EH (cell line): ENCODE measurements at regions not wholly inside any gene's neighbourhood (a gene's known extent, or its start where the extent isn't known, plus 50 kb on each side); places are given as distances from the start of the nearest gene placed in this dataset.
"Not testable (repeated sequence)": the region's sequence is repeated elsewhere in the genome, so short reads cannot be mapped to it uniquely, and the experiment has no call there.

Experiments
- DNase-seq: peaks from one replicate; pipeline ENCODE4 v3.0.0-alpha.2; 2015; ENCODE audit warnings: low read depth

DNA sequence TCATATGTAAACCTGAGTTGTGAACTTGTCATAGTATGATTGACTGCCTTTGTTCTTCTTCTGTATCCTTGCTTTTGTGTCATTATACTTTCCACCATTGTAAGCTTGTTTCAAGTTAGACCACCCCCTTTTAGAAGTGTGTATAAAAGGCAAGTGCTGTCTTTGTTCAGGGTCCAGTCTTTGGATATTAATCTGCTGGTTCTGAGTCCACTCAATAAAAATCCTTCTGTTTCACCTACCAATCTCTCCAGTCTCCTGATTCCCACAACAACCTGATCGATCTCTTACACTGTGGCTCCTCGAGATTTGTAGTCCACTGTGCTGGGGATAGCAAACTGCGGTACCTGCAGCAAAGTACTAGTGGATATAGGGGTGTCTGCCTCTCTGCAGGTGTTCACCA lies 1465.8 kb upstream of the PCDH10 start:
- DNase-seq, result not testable (repeated sequence)

DNA sequence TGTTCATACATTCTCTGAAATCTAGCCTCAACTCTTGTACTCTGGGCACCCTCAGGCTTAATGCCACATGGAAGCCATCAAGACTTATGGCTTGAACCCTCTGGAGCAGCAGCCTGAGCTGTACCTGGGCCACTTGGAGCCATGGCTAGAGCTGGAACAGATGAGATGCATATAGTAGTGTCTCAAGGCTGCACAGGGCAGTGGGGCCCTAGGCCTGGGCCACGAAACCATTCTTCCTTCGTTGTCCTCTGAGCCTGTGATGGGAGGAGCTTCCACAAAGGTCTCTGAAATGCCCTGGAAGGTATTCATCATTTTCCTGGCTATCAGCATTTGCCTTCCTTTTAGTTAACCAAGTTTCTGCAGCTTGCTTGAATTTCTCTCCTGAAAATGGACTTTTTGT lies 1427.2 kb upstream of the PCDH10 start:
- DNase-seq, result no peak

DNA sequence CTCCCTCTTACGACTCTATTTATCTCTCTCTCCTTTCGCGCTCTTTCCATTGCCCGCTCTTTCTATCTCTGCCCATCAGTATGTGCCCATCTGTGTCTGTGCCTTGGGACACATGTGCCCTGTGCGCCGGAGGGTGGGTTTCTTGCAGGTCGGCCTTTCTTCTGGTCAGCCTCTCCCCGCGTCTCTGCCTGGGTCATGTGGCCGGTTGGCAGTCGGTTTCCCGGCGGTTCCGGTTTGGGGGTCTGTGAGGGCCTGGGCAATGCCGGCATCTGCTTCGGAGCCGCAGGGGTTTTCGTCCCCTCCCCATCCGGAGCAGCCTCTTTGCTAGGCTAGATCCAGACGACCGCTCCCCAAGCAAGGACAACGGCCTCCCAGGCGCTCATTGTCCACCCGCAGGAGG lies 1426.0 kb upstream of the PCDH10 start:
- DNase-seq, result not testable (repeated sequence)

DNA sequence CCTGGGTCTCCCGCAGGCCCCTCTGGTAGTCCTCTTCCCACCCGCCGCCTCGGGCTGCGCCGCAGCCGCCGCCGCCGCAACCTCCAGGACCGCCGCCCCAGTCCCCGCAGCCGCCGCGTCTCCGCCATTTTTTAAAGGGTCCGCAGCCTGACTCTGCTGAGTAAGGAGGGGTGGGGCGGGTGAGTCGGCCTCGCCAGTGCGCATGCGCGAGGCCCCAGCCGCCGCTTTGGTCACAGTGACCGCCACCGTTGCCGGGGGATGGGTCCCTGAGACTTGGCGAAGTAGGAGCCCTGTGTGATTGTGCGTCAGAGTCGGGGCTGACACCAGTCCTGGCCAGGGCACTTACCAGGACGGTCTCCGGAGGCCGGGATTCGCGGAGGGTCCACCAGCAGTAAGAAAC lies 1424.2 kb upstream of the PCDH10 start:
- peak; percentile 69 for DNase-seq

DNA sequence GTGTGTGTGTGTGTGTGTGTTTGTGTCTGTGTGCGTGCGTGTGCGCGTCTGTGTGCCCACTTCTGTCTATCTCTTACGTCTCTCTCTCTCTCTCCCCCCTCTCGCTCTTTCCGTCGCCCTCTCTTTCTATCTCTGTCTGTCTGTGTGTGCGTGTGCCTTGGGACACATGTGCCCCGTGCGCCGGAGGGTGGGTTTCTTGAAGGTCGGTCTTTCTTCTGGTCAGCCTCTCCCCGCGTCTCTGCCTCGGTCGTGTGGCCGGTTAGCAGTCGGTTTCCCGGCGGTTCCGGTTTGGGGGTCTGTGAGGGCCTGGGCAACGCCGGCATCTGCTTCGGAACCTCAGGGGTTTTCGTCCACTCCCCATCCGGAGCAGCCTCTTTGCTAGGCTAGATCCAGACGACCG lies 1423.6 kb upstream of the PCDH10 start:
- not testable (repeated sequence) for DNase-seq

DNA sequence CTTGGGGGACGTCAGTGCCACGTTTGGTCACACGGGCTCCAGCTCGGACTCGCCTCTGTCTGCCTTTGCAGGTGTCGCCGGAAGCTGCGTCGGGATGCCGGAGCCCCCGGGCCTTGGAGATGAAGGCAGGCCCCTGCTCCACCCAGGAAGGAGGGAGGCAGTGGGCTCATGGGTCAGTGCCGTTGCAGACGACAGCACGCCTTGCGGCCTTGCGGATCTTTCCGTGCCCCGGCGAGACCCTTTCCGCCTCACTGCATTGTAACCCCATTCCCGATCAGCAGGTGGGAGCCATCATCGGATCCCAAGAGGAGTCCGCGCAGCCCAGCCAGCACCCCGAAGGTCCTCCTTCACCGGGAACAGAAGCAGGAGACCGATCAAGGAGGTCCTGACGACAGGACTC lies 1422.2 kb upstream of the PCDH10 start:
- not testable (repeated sequence) for DNase-seq

DNA sequence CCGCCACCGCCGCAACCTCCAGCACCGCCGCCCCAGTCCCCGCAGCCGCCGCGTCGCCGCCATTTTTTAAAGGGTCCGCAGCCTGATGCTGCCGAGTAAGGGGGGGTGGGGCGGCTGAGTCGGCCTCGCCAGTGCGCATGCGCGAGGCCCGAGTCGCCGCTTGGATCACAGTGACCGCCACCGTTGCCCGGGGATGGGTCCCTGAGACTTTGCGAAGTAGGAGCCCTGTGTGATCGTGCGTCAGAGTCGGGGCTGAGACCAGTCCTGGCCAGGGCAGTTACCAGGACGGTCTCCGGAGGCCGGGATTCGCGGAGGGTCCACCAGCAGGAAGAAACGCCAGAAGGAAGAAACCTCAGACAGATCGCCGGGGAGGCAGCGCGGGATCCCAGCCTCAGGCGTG lies 1421.7 kb upstream of the PCDH10 start:
- DNase-seq, result not testable (repeated sequence)

DNA sequence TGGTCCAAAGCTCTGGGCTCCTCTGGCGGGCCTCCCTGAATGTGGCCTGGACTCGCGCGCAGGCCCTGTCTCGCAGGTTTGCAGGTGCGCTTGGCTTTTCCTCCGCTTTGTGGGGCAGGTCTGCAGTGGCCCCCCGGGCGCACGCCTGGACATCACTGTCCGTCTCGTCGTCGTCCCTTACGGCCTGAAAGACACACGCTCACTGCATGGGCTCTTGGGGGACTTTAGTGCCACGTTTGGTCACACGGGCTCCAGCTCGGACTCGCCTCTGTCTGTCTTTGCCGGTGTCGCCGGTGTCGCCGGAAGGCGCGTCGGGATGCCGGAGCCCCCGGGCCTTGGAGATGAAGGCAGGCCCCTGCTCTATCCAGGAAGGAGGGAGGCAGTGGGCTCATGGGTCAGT lies 1419.9 kb upstream of the PCDH10 start:
- DNase-seq, result not testable (repeated sequence)

DNA sequence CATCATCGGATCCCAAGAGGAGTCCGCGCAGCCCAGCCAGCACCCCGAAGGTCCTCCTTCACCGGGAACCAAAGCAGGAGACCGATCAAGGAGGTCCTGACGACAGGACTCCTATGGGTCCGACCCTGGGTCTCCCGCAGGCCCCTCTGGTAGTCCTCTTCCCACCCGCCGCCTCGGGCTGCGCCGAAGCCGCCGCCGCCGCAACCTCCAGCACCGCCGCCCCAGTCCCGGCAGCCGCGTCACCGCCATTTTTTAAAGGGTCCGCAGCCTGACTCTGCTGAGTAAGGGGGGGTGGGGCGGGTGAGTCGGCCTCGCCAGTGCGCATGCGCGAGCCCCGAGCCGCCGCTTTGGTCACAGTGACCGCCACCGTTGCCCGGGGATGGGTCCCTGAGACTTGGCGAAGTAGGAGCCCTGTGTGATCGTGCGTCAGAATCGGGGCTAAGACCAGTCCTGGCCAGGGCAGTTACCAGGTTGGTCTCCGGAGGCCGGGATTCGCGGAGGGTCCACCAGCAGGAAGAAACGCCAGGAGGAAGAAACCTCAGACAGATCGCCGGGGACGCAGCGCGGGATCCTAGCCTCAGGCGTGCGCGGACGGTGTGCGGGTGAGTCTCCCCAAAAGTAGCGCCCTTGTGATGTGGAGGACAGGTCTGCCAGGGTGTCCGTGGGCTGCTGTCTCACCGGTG lies 1419.2 kb upstream of the PCDH10 start:
- DNase-seq, result not testable (repeated sequence)

DNA sequence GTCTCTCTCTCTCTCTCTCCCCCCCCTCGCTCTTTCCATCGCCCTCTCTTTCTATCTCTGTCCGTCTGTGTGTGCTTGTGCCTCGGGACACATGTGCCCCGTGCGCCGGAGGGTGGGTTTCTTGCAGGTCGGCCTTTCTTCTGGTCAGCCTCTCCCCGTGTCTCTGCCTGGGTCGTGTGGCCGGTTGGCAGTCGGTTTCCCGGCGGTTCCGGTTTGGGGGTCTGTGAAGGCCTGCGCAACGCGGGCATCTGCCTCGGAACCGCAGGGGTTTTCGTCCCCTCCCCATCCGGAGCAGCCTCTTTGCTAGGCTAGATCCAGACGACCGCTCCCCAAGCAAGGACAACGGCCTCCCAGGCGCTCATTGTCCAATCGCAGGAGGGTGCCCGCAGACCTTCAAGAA lies 1418.5 kb upstream of the PCDH10 start:
- DNase-seq, result not testable (repeated sequence)

DNA sequence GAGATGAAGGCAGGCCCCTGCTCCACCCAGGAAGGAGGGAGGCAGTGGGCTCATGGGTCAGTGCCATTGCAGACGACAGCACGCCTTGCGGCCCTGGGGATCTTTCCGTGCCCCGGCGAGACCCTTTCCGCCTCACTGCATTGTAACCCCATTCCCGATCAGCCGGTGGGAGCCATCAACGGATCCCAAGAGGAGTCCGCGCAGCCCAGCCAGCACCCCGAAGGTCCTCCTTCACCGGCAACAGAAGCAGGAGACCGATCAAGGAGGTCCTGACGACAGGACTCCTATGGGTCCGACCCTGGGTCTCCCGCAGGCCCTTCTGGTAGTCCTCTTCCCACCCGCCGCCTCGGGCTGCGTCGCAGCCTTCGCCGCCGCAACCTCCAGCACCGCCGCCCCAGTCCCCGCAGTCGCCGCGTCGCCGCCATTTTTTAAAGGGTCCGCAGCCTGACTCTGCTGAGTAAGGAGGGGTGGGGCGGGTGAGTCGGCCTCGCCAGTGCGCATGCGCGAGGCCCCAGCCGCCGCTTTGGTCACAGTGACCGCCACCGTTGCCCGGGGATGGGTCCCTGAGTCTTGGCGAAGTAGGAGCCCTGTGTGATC lies 1417.0 kb upstream of the PCDH10 start:
- DNase-seq, result not testable (repeated sequence)

DNA sequence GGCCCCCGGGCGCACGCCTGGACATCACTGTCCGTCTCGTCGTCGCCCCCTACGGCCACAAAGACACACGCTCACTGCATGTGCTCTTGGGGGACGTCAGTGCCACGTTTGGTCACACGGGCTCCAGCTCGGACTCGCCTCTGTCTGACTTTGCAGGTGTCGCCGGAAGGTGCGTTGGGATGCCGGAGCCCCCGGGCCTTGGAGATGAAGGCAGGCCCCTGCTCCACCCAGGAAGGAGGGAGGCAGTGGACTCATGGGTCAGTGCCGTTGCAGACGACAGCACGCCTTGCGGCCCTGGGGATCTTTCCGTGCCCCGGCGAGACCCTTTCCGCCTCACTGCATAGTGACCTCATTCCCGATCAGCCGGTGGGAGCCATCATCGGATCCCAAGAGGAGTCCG lies 1414.8 kb upstream of the PCDH10 start:
- not testable (repeated sequence) for DNase-seq

DNA sequence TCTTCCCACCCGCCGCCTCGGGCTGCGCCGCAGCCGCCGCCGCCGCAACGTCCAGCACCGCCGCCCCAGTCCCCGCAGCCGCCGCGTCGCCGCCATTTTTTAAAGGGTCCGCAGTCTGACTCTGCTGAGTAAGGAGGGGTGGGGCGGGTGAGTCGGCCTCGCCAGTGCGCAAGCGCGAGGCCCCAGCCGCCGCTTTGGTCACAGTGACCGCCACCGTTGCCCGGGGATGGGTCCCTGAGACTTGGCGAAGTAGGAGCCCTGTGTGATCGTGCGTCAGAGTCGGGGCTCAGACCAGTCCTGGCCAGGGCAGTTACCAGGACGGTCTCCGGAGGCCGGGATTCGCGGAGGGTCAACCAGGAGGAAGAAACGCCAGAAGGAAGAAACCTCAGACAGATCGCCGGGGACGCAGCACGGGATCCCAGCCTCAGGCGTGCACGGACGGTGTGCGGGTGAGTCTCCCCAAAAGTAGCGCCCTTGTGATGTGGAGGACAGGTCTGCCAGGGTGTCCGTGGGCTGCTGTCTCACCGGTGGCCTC lies 1414.2 kb upstream of the PCDH10 start:
- DNase-seq, result not testable (repeated sequence)

DNA sequence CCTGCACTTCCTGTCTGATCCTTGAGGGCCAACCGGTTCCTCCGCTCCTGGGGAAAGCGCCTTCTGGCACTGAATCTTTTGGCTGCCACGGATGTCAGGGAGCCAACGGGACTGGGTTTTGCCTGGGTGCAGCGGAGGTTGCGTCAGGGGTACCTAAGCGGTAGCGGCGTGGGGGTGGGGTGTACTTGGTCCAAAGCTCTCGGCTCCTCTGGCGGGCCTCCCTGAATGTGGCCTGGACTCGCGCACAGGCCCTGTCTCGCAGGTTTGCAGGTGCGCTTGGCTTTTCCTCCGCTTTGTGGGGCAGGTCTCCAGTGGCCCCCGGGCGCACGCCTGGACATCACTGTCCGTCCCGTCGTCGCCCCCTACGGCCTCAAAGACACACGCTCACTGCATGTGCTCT lies 1410.1 kb upstream of the PCDH10 start:
- DNase-seq, result not testable (repeated sequence)

DNA sequence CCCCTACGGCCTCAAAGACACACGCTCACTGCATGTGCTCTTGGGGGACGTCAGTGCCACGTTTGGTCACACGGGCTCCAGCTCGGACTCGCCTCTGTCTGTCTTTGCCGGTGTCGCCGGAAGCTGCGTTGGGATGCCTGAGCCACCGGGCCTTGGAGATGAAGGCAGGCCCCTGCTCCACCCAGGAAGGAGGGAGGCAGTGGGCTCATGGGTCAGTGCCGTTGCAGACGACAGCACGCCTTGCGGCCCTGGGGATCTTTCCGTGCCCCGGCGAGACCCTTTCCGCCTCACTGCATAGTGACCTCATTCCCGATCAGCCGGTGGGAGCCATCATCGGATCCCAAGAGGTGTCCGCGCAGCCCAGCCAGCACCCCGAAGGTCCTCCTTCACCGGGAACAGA lies 1407.3 kb upstream of the PCDH10 start:
- not testable (repeated sequence) for DNase-seq

DNA sequence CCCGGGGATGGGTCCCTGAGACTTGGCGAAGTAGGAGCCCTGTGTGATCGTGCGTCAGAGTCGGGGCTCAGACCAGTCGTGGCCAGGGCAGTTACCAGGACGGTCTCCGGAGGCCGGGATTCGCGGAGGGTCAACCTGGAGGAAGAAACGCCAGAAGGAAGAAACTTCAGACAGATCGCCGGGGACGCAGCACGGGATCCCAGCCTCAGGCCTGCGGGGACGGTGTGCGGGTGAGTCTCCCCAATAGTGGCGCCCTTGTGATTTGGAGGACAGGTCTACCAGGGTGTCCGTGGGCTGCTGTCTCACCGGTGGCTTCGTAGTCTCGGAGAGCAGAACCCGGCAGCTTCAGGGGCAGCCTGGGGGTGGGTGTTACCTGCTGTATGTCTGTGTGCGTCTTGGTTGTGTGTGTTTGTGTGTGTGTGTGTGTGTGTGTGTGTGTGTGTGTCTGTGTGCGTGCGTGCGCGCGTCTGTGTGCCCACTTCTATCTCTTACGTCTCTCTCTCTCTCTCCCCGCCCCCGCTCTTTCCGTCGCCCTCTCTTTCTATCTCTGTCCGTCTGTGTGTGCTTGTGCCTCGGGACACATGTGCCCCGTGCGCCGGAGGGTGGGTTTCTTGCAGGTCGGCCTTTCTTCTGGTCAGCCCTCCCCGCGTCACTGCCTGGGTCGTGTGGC lies 1406.4 kb upstream of the PCDH10 start:
- not testable (repeated sequence) for DNase-seq

DNA sequence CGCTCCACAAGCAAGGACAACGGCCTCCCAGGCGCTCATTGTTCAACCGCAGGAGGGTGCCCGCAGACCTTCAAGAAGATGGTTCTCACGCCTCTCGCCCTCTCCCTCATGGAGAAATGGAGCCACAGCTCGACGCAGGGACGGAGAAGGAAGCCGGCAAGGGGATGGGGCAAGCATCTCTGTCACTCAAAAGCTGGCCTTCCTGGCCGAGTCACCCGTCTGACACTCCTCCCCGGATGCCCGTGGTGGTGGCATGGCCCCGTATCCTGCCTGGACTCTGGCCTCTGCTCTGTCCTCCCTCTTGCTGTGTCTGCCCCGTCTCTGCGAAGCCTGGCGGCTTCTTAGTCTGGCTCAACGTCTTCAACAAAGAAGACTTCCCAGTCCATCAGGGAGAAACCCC lies 1405.7 kb upstream of the PCDH10 start:
- not testable (repeated sequence) for DNase-seq

DNA sequence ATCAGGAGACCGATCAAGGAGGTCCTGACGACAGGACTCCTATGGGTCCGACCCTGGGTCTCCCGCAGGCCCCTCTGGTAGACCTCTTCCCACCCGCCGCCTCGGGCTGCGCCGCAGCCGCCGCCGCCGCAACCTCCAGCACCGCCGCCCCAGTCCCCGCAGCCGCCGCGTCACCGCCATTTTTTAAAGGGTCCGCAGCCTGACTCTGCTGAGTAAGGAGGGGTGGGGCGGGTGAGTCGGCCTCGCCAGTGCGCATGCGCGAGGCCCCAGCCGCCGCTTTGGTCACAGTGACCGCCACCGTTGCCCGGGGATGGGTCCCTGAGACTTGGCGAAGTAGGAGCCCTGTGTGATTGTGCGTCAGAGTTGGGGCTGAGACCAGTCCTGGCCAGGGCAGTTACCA lies 1401.9 kb upstream of the PCDH10 start:
- not testable (repeated sequence) for DNase-seq

DNA sequence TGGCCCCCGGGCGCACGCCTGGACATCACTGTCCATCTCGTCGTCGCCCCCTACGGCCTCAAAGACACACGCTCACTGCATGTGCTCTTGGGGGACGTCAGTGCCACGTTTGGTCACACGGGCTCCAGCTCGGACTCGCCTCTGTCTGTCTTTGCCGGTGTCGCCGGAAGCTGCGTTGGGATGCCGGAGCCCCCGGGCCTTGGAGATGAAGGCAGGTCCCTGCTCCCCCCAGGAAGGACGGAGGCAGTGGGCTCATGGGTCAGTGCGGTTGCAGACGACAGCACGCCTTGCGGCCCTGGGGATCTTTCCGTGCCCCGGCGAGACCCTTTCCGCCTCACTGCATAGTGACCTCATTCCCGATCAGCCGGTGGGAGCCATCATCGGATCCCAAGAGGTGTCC lies 1399.9 kb upstream of the PCDH10 start:
- DNase-seq, result not testable (repeated sequence)

DNA sequence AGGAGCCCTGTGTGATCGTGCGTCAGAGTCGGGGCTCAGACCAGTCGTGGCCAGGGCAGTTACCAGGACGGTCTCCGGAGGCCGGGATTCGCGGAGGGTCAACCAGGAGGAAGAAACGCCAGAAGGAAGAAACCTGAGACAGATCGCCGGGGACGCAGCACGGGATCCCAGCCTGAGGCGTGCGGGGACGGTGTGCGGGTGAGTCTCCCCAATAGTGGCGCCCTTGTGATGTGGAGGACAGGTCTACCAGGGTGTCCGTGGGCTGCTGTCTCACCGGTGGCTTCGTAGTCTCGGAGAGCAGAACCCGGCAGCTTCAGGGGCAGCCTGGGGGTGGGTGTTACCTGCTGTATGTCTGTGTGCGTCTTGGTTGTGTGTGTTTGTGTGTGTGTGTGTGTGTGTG lies 1399.1 kb upstream of the PCDH10 start:
- DNase-seq, result not testable (repeated sequence)

DNA sequence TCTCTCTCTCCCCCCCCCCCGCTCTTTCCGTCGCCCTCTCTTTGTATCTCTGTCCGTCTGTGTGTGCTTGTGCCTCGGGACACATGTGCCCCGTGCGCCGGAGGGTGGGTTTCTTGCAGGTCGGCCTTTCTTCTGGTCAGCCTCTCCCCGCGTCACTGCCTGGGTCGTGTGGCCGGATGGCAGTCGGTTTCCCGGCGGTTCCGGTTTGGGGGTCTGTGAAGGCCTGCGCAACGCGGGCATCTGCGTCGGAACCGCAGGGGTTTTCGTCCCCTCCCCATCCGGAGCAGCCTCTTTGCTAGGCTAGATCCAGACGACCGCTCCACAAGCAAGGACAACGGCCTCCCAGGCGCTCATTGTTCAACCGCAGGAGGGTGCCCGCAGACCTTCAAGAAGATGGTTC lies 1398.6 kb upstream of the PCDH10 start:
- DNase-seq, result not testable (repeated sequence)

DNA sequence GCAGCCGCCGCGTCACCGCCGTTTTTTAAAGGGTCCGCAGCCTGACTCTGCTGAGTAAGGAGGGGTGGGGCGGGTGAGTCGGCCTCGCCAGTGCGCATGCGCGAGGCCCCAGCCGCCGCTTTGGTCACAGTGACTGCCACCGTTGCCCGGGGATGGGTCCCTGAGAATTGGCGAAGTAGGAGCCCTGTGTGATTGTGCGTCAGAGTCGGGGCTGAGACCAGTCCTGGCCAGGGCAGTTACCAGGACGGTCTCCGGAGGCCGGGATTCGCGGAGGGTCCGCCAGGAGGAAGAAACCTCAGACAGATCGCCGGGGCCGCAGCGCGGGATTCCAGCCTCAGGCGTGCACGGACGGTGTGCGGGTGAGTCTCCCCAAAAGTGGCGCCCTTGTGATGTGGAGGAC lies 1386.9 kb upstream of the PCDH10 start:
- not testable (repeated sequence) for DNase-seq

DNA sequence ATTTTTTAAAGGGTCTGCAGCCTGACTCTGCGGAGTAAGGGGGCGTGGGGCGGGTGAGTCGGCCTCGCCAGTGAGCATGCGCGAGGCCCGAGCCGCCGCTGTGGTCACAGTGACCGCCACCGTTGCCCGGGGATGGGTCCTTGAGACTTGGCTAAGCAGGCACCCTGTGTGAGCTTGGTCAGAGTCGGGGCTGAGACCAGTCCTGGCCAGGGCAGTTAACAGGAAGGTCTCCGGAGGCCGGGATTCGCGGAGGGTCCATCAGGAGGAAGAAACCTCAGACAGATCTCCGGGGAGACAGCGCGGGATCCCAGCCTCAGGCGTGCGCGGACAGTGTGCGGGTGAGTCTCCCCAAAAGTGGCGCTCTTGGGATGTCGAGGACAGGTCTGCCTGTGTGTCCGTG lies 1384.4 kb upstream of the PCDH10 start:
- DNase-seq, result no peak
